Tibial artery (tissue), 4 donors: ENCODE measurements at regions not wholly inside any gene's neighbourhood (a gene's known extent, or its start where the extent isn't known, plus 50 kb on each side); places are given as distances from the start of the nearest gene placed in this dataset.
"Not testable (repeated sequence)": the region's sequence is repeated elsewhere in the genome, so short reads cannot be mapped to it uniquely, and the experiment has no call there.

Experiments
- DNase-seq, 2 donors: peaks; one replicate each; pipeline ENCODE4 v3.0.0-alpha.2; 2019
- H3K27ac ChIP-seq, 2 donors: fragments of 200-600 bp; sonication (generic) in 1 of 2; 1 replicate in 1 of 2; 2 replicates in 1 of 2; pipeline ENCODE4 v1.5.1; 2018 to 2019; ENCODE audit warnings: mild to moderate bottlenecking in 1 of 2
- H3K27me3 ChIP-seq, 2 donors: fragments of 200-600 bp; sonication (generic) in 1 of 2; one replicate each; pipeline versions ENCODE4 v1.5.1 to v1.6.0; 2016 to 2019
- H3K36me3 ChIP-seq, 3 donors: fragments of 200-600 bp; sonication (generic) in 2 of 3; one replicate each; pipeline ENCODE4 v1.5.1; 2016 to 2019; ENCODE audit warnings: mild to moderate bottlenecking in 2 of 3
- H3K4me1 ChIP-seq, 4 donors: fragments of 200-600 bp; sonication (generic) in 2 of 4; 1 replicate in 3 of 4; 2 replicates in 1 of 4; pipeline ENCODE4 v1.5.1; 2016 to 2019
- H3K4me3 ChIP-seq, 2 donors: fragments of 200-600 bp; sonication (generic) in 1 of 2; 1 replicate in 1 of 2; 2 replicates in 1 of 2; pipeline ENCODE4 v1.5.1; 2018 to 2019; ENCODE audit warnings: mild to moderate bottlenecking in 2 of 2
- H3K9me3 ChIP-seq, 3 donors: fragments of 200-600 bp; sonication (generic) in 1 of 3; one replicate each; pipeline ENCODE4 v1.5.1; 2016 to 2019
- intact Hi-C: fragments of 100-400 bp; cut with DNase I; formaldehyde crosslinking; loops from one replicate; pipeline ENCODE4 v1.15.0; 2023; ENCODE audit warnings: low total_unique reads
- TF ChIP-seq, protein P1 (sequence below), 2 experiments: fragments of 200-600 bp in 1 of 2; fragments of 450-650 bp in 1 of 2; IDR thresholded peaks; one replicate each; pipeline ENCODE4 v1.5.1; 2017 to 2019; ENCODE audit warnings: antibody characterized with exemption in 2 of 2, mild to moderate bottlenecking in 1 of 2, moderate library complexity in 1 of 2

DNA sequence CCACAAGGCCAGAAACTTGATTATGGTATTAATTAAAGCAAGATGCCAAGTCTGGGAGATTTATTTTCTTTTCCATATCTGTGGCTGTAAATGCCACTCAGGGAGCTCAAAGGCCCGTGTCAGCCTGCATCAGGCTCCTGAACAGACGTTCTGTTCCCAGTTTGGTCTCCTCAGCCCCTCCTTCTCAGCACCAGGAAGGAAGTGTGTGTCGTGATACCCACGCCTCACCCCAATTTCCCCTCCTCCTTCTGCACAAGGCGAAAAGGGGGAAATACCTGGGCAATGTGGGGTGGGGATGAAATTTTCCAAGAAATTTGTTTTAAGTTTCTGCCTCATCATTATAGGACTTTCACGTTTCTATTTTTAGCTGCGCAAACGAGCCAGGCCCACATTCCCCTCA is 112.0 kb downstream of the SYF2 start:
- DNase-seq = no peak
- Histone ChIP-seq H3K27ac (no peak overlapping the region), H3K4me1 (no peaks in the 10 kb centered on the region), H3K4me3 (no peak overlapping the region), H3K9me3 (peaks cover 0 to 9% (median 8%) of the 10 kb centered on the region in 3 donors), H3K27me3 (peaks cover 0 to 34% of the 10 kb centered on the region in 2 donors), H3K36me3 (no peaks in the 10 kb centered on the region)
- intact Hi-C loops = no loop called here
- TF ChIP-seq, protein P1, sequence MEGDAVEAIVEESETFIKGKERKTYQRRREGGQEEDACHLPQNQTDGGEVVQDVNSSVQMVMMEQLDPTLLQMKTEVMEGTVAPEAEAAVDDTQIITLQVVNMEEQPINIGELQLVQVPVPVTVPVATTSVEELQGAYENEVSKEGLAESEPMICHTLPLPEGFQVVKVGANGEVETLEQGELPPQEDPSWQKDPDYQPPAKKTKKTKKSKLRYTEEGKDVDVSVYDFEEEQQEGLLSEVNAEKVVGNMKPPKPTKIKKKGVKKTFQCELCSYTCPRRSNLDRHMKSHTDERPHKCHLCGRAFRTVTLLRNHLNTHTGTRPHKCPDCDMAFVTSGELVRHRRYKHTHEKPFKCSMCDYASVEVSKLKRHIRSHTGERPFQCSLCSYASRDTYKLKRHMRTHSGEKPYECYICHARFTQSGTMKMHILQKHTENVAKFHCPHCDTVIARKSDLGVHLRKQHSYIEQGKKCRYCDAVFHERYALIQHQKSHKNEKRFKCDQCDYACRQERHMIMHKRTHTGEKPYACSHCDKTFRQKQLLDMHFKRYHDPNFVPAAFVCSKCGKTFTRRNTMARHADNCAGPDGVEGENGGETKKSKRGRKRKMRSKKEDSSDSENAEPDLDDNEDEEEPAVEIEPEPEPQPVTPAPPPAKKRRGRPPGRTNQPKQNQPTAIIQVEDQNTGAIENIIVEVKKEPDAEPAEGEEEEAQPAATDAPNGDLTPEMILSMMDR (IDR thresholded peaks at IDR 0.05) = no peak

DNA sequence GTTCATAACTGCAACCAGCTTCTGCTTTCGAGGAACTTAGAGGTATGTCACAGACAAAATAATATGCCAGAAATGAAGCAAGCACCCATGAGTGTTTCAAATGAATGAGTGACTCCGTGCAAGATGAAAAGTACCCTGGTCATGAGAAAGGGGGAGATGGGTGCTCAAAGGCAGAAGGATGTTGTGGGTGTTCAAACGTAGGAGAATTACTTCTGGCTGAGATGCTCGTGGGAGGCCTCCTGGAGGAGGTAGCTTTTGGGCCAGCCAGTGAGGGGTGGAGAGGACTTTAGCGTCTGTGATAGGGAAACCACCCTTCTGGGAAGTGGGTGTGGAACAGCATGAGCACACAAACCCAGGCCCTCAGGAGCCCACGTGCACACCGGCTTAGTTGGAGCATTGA is 113.8 kb downstream of the SYF2 start:
- TF ChIP-seq, protein P1 (IDR thresholded peaks at IDR 0.05) = no peak
- Histone ChIP-seq H3K4me3 (no peak overlapping the region), H3K27me3 (peaks cover 0 to 40% of the 10 kb centered on the region in 2 donors), H3K4me1 (no peaks in the 10 kb centered on the region), H3K36me3 (no peaks in the 10 kb centered on the region), H3K9me3 (peaks cover 0 to 9% (median 8%) of the 10 kb centered on the region in 3 donors), H3K27ac (no peak overlapping the region)
- DNase-seq = no peak
- intact Hi-C loops = no loop called here

DNA sequence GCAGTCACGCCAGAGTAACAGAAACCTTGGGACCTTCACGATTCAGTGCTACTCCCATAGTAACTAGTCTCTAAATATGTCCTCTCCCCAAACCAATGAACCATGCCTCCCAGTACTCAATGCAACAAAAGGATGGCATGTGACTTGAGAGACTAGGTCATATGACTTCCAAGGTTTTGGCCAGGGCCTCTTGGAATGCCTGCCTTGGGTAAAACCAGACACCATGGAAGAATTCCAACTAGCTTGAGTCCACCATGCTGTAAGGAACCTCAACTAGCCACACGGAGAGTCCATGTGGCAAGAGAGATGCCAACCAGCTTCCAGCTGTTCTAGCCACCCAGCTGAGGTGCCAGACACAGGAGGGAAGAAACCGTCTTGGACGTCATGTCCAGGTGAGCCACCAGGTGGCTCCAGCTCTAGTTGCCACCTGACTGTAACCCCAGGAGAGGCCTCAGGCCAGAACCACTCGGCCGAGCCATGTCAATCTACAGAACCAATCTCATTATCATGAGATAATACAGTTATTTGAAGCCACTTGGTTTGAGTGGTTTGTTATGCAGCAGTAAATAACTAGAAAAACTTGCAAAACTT is 115.0 kb downstream of the SYF2 start:
- Histone ChIP-seq H3K4me1 (peaks cover 0 to 4% (median 0%) of the 10 kb centered on the region in 4 donors), H3K36me3 (no peaks in the 10 kb centered on the region), H3K27ac (no peak overlapping the region), H3K4me3 (no peak overlapping the region), H3K9me3 (peaks cover 0 to 9% (median 8%) of the 10 kb centered on the region in 3 donors), H3K27me3 (peaks cover 0 to 35% of the 10 kb centered on the region in 2 donors)
- DNase-seq = no peak
- intact Hi-C loops = no loop called here
- TF ChIP-seq, protein P1 (IDR thresholded peaks at IDR 0.05) = no peak

DNA sequence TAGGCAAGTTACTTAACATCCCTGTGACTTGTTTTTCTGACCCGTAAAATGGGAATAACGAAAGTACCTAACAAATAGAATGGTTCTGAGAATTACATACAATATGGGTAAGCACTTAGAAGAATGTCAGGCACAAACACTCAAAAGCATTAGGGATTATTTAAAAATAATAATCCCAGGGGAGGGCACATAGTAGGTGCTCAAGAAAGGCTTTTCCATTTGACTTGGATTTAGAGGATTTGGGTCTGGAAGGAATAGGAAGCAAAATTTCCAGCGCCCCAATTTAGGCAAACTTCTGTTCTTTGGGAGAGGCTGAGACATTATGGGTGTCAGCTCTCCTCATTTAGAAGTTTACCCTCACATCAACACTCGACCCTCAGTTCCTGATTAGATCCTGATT is 115.5 kb downstream of the SYF2 start:
- no peaks in the 10 kb centered on the region for H3K36me3 ChIP-seq
- no peak overlapping the region for H3K27ac ChIP-seq
- intact Hi-C loops = no loop called here
- H3K4me1 ChIP-seq = peaks cover 0 to 4% (median 0%) of the 10 kb centered on the region in 4 donors
- DNase-seq = no peak
- TF ChIP-seq, protein P1 (IDR thresholded peaks at IDR 0.05) = no peak
- peaks cover 0 to 9% (median 8%) of the 10 kb centered on the region in 3 donors for H3K9me3 ChIP-seq
- peaks cover 0 to 31% of the 10 kb centered on the region in 2 donors for H3K27me3 ChIP-seq
- H3K4me3 ChIP-seq = no peak overlapping the region

DNA sequence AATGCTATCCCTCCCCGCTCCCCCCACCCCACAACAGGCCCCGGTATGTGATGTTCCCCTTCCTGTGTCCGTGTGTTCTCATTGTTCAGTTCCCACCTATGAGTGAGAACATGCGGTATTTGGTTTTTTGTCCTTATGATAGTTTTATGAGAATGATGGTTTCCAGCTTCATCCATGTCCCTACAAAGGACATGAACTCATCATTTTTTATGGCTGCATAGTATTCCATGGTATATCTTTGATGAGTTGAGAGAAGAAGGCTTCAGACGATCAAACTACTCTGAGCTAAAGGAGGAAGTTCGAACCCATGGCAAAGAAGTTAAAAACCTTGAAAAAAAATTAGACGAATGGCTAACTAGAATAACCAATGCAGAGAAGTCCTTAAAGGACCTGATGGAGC is 116.2 kb downstream of the SYF2 start:
- DNase-seq, intact Hi-C loops, H3K9me3 ChIP-seq, H3K4me1 ChIP-seq, H3K4me3 ChIP-seq, H3K36me3 ChIP-seq, H3K27ac ChIP-seq: not testable (repeated sequence)
- peaks cover 0 to 26% of the 10 kb centered on the region in 2 donors for H3K27me3 ChIP-seq

DNA sequence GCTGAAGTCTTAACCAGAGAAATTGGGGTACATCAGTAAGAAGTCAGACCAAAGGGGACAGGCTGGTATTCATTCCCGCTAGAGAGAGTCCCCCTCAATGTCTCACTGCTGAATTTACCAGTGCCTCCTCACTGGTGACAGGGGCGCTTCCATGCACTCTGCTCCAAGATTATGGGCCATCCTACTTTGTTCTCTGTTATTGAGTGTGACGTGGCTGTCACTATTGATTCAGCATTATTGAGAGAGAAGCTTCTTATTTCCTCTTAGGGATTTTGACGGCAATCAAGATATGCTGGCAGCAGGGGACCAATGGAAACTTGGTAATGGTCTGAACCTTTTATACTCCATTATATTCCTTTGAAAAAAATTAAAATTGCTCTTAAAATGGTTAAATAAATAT is 118.6 kb downstream of the SYF2 start:
- intact Hi-C loops = no loop called here
- Histone ChIP-seq H3K4me1 (peaks cover 0 to 4% (median 0%) of the 10 kb centered on the region in 4 donors), H3K27ac (no peak overlapping the region), H3K27me3 (peaks cover 0 to 18% of the 10 kb centered on the region in 2 donors), H3K36me3 (no peaks in the 10 kb centered on the region), H3K9me3 (peaks cover 2 to 19% (median 17%) of the 10 kb centered on the region in 3 donors), H3K4me3 (no peak overlapping the region)
- DNase-seq = no peak
- TF ChIP-seq, protein P1 (IDR thresholded peaks at IDR 0.05) = no peak
